ENCODE measurements at regions not wholly inside any gene's neighbourhood (a gene's known extent, or its start where the extent isn't known, plus 50 kb on each side); places are given as distances from the start of the nearest gene placed in this dataset.

DNA sequence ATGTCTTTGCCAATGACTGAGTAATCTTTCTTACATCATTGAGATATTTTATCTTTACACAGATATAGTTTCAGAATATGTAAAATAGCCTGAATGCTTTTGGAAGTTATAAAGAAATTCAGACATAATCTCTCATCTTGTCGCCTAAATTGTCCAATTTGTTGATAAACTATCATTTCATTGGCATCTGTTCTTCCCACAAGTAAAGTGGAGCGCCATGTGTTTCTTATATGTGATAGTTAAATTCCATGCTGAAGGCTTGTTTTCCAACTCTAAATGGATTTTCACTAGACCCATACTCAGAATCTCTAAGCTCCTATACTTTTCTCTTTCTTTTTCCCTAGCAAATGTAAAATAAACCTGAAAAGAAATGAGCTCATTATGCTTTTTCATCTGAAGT lies 640.1 kb upstream of the MBL2 start:
- TF ChIP-seq, protein P1, sequence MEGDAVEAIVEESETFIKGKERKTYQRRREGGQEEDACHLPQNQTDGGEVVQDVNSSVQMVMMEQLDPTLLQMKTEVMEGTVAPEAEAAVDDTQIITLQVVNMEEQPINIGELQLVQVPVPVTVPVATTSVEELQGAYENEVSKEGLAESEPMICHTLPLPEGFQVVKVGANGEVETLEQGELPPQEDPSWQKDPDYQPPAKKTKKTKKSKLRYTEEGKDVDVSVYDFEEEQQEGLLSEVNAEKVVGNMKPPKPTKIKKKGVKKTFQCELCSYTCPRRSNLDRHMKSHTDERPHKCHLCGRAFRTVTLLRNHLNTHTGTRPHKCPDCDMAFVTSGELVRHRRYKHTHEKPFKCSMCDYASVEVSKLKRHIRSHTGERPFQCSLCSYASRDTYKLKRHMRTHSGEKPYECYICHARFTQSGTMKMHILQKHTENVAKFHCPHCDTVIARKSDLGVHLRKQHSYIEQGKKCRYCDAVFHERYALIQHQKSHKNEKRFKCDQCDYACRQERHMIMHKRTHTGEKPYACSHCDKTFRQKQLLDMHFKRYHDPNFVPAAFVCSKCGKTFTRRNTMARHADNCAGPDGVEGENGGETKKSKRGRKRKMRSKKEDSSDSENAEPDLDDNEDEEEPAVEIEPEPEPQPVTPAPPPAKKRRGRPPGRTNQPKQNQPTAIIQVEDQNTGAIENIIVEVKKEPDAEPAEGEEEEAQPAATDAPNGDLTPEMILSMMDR (IDR thresholded peaks at IDR 0.05) = no peak
- TF ChIP-seq POLR2A (IDR thresholded peaks at IDR 0.05) (no peak), POLR2AphosphoS5 (IDR thresholded peaks at IDR 0.05) (no peak), EP300 (IDR thresholded peaks at IDR 0.05) (no peak)
